ENCODE measurements at regions not wholly inside any gene's neighbourhood (a gene's known extent, or its start where the extent isn't known, plus 50 kb on each side); places are given as distances from the start of the nearest gene placed in this dataset.

DNA sequence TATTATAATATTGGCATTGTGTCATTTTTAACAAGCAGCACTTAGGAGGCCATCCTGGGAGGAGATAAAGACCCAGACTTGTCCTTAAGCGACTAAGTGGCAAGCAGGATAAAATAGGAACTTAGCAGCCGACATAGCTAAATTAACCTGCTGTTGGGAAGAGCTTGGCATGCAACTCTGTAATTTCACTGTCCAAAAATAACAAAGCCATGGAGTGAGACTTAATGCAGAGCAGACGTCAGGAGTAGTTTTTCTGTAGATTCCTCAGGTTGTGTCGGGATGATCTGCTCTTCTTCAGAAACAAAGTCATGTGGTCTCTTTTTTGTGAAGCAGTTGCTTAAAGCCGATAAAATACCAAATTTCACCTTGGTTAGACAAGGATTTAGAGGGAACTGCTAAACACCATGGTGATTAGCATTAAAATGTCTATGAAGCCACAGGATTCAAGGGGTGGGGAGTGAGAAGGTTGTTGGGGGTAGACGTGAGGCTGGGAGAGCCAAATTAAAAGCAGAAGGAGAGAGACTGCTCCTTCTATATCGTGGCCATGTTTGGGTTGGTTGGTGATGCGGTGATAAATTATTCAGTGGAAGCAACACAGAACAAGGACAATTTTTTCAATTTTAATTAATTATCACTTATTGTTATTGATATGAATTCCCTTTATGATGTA is 303.0 kb downstream of the CSNK1G3 start:
- peak overlapping the region in 1 of 4 donors; percentile 21 for H3K27ac ChIP-seq
- TF ChIP-seq, protein P1, sequence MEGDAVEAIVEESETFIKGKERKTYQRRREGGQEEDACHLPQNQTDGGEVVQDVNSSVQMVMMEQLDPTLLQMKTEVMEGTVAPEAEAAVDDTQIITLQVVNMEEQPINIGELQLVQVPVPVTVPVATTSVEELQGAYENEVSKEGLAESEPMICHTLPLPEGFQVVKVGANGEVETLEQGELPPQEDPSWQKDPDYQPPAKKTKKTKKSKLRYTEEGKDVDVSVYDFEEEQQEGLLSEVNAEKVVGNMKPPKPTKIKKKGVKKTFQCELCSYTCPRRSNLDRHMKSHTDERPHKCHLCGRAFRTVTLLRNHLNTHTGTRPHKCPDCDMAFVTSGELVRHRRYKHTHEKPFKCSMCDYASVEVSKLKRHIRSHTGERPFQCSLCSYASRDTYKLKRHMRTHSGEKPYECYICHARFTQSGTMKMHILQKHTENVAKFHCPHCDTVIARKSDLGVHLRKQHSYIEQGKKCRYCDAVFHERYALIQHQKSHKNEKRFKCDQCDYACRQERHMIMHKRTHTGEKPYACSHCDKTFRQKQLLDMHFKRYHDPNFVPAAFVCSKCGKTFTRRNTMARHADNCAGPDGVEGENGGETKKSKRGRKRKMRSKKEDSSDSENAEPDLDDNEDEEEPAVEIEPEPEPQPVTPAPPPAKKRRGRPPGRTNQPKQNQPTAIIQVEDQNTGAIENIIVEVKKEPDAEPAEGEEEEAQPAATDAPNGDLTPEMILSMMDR (IDR thresholded peaks at IDR 0.05): no peak
- no peak for TF ChIP-seq EP300 (IDR thresholded peaks at IDR 0.05)
- TF ChIP-seq POLR2AphosphoS5 (IDR thresholded peaks at IDR 0.05): no peak
- no peak for TF ChIP-seq POLR2A (IDR thresholded peaks at IDR 0.05)
- no peaks in the 10 kb centered on the region for H3K27me3 ChIP-seq
- no peaks in the 10 kb centered on the region for H3K9me3 ChIP-seq
- DNase-seq: no peak
- ATAC-seq (ENCODE audit: low FRiP score in 2 of 2): no peak
- H3K4me3 ChIP-seq: no peak overlapping the region
- peaks cover 10 to 21% (median 15%) of the 10 kb centered on the region in 4 donors for H3K4me1 ChIP-seq
- 64 to 69% methylated on average over 7 to 8 of the region's 8 CpGs for WGBS, 2 donors
- H3K36me3 ChIP-seq: no peaks in the 10 kb centered on the region

DNA sequence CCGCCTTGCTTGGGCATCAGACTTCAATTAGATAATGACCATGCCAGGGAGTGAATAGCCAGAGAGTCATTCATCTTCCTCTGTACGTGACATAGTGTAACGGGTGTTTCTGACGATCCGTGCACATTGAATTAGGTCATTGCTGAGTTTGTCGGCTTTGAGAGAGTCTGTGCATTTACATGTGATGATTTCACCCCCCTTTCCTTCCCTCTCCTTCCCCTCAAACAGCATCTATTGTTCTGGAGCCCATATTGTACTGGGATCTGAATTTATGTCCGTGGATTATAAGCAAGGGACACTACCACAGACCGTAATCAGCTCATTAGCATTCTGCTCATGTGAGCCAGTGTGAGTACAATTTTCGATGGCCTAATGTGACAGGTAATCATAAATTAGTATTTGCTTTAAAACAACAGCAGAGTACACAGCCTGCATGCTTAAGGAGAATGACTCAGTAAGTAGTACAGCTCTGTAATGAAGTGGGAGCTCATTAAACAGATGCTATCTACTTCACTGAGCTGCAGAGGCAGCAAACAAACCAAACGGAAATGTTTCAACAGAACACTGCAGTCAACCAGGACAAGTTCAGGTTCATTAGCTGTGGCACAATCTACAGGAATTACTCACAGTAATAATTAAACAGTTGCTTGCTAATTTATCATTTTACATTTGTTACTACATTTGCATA is 302.1 kb downstream of the CSNK1G3 start:
- no peaks in the 10 kb centered on the region for H3K27me3 ChIP-seq

DNA sequence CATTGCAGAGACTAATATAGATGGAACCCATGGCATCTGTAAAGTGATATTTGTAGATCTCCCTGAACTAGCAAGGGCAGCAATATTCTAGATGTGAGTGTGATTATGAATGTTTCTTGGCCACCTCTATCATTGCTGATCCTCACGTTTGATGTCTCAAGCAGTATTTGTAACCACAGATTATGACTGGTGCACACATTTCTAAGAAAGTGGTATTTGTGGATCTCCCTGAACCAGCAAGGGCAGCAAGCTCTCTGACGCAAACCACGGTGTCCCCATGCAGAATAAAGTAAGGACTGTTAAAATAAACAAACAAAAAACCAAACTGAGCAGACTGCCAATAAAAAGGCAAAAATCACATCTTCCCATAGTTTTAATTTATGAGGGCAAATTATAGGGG is 301.3 kb downstream of the CSNK1G3 start:
- Histone ChIP-seq H3K4me3 (no peak overlapping the region), H3K4me1 (peaks cover 16 to 28% (median 23%) of the 10 kb centered on the region in 4 donors), H3K27me3 (no peaks in the 10 kb centered on the region), H3K9me3 (no peaks in the 10 kb centered on the region), H3K36me3 (no peaks in the 10 kb centered on the region), H3K27ac (no peak overlapping the region)
- TF ChIP-seq, protein P1 (IDR thresholded peaks at IDR 0.05): no peak
- TF ChIP-seq POLR2AphosphoS5 (IDR thresholded peaks at IDR 0.05) (no peak), EP300 (IDR thresholded peaks at IDR 0.05) (no peak), POLR2A (IDR thresholded peaks at IDR 0.05) (no peak)
- WGBS, 2 donors: 74 to 79% methylated on average over 3 of the region's 3 CpGs
- no peak for ATAC-seq (ENCODE audit: low FRiP score in 2 of 2)
- no peak for DNase-seq

More for the DNA sequence above, 302.1 kb downstream of the CSNK1G3 start:
- no peaks in the 10 kb centered on the region for H3K36me3 ChIP-seq
- no peaks in the 10 kb centered on the region for H3K9me3 ChIP-seq
- ATAC-seq (ENCODE audit: low FRiP score in 2 of 2) (peak in 1 of 2 donors; percentile 71), DNase-seq (peak in 1 of 2 donors; percentile 27)
- TF ChIP-seq POLR2A (IDR thresholded peaks at IDR 0.05) (no peak), EP300 (IDR thresholded peaks at IDR 0.05) (peak in 1 of 4 donors; percentile 20), POLR2AphosphoS5 (IDR thresholded peaks at IDR 0.05) (no peak)
- TF ChIP-seq, protein P1 (IDR thresholded peaks at IDR 0.05): no peak
- H3K4me1 ChIP-seq: peaks cover 16 to 28% (median 21%) of the 10 kb centered on the region in 4 donors
- H3K27ac ChIP-seq: peak overlapping the region in 2 of 4 donors; percentile 21 to 39
- WGBS, 2 donors: 45 to 56% methylated on average over 10 of the region's 10 CpGs
- no peak overlapping the region for H3K4me3 ChIP-seq

DNA sequence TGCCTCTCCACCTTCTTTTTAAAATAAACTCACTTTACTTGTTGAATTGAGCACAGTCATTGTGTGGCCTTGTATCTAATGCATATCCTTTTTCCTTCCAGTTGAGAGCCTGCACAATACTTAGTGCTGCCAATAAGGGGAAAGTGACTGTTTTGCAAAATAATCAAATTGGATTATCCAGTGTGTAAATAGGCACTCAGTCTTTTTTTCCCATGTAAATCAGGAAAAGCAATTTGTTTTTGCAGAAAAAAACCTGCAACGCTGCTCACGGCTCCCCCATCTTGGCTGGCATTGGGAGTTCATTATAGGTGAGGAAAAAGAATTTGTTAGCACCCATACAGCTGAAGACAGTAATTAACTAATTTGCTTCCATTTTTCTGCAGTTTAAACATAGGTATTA is 299.9 kb downstream of the CSNK1G3 start:
- H3K27me3 ChIP-seq: no peaks in the 10 kb centered on the region
- DNase-seq (no peak), ATAC-seq (ENCODE audit: low FRiP score in 2 of 2) (no peak)
- H3K9me3 ChIP-seq: no peaks in the 10 kb centered on the region
- no peak for TF ChIP-seq POLR2A (IDR thresholded peaks at IDR 0.05)
- TF ChIP-seq POLR2AphosphoS5 (IDR thresholded peaks at IDR 0.05): no peak
- TF ChIP-seq EP300 (IDR thresholded peaks at IDR 0.05): no peak
- TF ChIP-seq, protein P1 (IDR thresholded peaks at IDR 0.05): no peak
- WGBS, 2 donors: 95 to 96% methylated on average over 2 of the region's 2 CpGs
- no peaks in the 10 kb centered on the region for H3K36me3 ChIP-seq
- no peak overlapping the region for H3K4me3 ChIP-seq
- H3K4me1 ChIP-seq: peaks cover 16 to 28% (median 23%) of the 10 kb centered on the region in 4 donors
- H3K27ac ChIP-seq: no peak overlapping the region
